ENCODE measurements at regions not wholly inside any gene's neighbourhood (a gene's known extent, or its start where the extent isn't known, plus 50 kb on each side); places are given as distances from the start of the nearest gene placed in this dataset.

DNA sequence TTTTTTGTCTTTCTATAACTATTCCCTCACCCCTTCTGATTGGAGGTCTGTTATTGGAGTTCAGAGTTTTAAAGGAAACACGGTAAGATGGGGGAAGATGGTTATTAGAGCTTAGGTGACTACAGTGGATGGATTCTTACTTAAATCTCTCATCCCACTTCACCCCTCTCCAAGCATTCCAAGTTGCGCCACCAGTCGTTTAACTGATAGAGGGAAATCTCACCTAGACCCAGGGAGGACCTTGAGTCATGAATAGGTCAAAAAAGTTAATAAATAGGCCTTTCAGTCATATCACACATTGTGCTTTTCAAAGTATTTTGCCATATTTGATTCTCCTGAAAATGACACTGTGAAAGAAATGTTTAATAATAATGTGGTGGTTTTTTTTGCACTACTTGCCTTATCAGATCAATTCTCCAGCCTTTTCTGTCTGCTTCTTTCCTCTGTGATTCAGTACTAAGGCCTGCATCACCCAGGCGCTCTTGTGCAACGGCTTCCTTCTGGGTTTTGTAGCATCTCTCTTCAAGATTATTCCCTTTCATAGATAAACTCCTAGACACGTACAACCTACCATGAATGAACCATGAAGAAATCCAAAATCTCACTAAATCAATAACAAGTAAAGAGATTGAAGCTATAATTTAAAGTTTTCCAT lies 100.4 kb upstream of the TGFBR2 start:
- no peak for DNase-seq

DNA sequence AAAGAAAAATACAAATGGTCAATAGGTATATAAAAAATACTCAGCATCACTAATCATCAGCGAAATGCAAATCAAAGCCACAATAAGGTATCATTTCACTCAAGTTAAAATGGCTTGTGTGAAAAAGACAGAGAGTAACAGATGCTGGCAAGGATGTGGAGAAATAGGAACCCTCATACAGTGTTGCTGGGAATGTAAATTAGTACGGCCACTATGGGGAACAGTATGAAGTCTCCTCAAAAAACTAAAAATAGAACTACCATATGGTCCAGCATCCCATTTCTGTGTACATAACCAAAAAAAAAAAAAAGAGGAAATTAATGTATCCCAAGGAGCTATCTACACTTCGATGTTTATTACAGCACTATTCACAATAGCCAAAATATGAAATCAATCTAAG lies 98.1 kb upstream of the TGFBR2 start:
- no peak for DNase-seq

DNA sequence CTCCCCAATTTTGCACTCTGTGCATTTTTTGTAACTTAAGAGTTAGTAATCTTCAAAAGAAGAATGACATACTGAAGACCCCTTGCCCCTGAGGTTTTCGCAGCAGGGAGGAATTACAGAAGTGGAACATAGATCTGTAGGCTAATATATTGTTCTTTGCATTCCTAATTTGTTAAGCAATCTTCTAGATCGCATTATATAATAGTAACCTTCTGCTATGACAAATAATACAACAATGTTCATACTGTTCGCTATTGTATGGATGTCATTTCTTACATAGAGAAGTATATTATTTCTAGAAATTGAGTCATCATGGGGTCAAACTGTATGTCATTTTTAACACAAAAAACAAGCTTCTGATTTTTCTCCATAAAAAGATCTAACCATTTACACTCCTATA lies 95.8 kb upstream of the TGFBR2 start:
- no peak for DNase-seq

DNA sequence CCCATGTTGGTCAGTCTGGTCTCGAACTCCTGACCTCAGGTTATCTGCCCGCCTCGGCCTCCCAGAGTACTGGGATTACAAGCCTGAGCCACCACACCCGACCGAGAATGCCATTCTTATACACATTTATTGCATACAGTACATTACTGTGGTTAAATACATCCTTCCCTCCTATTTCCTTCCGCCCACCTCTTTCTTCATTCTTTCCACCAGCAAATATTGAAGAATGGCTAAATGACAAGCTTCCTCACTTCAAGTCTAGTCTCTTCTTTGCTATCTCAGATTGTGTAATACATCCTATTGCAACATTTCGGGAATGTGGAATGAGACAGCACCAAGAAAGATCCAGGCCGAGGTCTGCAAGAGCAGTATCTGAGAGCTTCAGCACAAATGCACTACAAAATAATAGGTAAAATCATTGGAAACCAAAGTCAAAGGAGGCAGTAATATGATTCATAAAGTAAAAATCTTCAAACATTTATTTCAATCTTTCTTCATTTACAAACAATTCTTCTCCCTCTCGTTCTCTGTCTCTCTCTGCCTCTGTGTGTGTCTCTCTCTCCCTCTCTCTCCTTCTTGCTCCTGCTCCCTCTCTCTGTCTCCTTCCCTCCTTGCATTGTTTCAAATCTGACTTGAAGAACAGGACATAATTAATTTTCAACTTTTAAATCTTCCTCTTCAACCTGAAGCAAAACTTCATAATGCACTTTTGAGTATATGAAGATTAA lies 94.7 kb upstream of the TGFBR2 start:
- DNase-seq, result no peak

DNA sequence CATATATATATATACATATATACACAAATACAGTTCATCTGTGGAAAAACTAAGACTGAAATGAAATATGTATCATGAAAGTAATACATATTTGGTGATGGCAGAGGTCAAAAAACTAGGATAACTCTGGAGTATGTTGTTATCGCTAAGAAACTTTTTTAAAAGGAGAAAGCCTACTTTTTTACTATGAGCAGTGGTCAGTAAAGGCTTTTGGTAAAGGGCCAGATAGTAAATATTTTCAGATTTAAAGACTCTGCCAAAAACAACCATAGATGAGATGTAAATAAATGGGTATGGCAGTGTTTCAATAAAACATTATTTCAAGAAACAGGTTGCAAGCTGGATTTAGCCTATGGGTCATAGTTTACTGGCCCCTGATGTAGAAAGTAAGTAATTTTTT lies 93.8 kb upstream of the TGFBR2 start:
- DNase-seq, result no peak

DNA sequence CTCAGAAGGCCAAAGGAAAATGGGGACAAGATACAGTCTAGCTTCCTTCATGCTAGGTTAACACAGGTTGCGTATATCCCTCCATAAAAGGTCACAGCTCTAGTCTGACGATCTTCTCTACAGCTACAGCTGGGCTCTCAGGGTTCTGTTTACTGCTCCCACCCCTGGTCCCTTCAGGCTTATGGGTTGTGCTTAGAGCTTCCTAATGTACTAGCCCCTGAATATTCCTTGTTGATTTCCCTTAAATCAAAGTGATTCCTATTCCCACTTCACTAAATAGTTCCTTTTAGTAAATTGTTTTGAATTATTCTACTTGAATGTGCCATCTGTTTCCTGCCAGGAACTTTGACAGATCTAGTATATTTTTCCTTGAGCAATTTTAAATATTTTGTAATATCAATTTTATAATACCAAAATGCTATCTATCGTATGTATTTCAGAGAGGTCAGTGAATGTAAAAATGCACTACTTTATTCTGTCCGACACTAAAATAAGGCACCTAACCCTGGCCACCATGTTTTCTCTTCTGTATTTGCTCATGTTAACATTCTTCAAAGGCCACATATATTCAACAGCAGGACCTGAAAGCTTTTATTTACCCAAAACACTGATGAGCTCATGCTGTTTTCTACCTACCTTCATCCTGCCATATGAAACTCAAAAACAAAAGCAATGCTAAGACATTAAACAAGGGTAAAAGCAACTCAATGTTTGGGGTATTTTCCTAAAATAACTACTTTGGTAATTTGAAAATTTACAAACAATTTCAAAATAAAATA lies 92.8 kb upstream of the TGFBR2 start:
- DNase-seq, result no peak

DNA sequence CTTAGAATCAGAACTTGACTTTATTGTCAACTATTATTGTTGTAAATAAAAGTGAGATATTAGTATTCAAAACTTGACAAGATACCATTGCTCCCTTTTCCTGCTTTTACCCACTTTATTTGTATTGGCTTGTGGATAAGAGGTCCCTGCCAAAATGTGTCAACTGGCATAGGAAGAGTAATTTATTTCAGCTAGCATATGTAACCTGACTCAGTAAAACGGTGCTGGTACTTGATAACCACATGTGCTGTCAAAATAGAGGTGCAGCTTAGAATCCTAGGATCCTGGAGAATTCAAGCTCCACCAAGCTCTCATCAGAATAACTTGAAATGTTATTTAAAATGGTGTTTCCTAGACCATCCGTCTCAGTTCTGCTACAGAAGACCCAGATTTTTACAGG lies 90.2 kb upstream of the TGFBR2 start:
- DNase-seq, result no peak

DNA sequence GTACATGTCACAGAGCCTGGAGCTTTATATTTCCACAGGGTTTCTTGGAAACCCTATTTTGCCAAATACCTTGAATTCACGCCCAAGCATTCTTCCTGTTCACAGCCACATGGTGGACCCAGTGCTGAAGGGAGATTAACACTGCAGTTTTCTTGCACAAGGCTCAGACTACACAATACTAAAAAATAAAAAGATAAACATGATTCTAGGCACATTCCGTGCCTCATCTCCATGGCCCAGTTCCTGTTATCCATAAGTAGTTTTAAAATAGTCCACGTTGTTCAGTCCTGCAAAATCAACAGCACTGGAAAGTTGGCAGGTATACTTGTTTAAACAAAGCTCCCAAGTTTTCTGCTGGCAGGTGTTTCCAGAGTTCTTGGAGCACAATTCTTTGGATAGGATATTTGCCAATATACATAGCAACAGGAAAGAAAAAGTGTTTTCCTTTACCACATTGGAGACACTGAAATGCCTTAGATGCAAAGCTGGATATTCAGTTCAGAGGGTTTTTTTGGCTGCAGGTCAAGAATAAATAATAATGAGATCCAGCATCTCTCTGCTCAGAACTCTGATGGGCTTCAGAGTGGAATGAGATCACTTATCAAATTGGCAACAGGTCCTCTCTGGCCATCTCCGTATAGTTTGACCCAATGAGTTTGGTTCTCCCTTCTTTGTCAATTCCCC lies 88.1 kb upstream of the TGFBR2 start:
- no peak for DNase-seq

DNA sequence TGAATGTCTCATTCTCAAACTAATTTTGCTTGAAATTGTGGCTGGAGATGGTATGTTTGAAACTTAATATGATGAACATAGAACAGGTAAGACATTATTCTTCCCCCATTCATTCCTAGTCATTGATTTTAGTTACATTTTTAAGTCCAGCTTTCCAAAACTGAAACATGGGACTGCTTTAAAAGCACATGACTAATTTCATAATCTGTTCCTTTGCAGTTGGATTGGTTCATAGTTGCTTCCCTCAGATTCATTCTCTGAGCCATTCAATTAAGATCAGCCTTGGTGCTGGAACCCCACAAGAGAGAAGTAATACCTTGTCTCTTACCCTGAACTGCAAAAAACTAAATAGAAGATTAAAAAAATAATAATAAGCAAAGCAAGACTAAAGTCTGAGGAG lies 87.5 kb upstream of the TGFBR2 start:
- no peak for DNase-seq

DNA sequence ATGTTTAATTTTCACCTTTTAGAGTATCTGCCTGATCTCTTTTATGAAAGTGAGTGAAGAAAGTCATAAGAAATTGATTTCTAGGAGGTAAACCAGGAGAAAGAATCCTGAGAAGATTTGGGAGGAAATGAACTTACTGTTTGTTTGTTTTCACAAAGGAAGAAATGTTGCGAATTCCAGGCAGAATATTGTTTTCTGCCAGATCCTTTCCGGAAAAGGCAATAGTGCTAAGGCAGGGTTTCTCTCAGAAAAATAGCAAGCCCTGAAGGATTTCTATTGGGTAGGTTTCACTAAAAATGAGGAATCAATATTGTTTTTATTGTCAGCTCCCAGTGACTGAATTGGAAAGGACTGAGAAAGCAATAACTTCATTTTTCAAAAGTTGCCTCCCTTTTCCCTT lies 85.7 kb upstream of the TGFBR2 start:
- no peak for DNase-seq

DNA sequence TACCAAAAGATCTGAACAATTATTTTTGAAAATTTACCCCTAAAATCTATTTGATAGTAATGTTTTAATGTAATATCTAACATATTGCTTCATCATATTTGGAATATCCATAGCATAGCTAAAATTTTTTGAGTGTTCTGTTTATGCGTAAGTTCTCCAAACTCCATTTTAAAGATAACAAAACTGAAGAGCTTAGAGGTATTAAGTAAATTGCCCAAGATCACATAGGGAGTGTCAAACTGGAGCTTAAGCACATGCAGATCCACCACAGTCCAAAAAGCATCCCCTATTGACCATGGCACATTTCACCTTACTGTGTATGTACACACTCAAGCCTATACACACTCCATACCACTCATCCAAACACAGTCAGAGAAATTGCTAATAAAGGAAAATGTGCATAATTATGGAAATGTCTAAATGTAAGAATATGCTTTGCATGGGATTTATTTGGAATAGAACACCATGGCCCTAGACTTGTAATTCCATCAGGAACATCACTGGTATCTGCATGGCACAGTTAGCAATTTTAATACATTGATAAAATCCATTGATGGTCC lies 85.2 kb upstream of the TGFBR2 start:
- no peak for DNase-seq

DNA sequence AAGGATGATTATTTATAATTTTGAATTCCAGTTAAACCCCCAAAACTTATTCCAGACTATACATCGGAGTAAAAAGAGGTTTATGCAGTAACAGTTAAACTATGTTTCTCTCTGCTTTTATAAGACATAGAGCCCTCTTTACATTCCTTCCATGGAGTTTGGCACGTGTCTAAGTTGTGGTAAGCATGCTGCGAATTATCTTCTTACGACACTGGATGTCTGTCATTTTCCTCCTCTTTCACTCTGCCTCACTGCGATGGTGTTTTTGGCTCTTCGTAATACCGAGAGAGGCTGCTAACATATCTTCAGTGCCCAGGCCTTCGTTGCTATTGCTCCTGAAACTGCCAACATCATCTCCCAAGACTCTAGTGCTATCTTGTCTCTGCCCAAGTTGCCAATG lies 83.9 kb upstream of the TGFBR2 start:
- no peak for DNase-seq

DNA sequence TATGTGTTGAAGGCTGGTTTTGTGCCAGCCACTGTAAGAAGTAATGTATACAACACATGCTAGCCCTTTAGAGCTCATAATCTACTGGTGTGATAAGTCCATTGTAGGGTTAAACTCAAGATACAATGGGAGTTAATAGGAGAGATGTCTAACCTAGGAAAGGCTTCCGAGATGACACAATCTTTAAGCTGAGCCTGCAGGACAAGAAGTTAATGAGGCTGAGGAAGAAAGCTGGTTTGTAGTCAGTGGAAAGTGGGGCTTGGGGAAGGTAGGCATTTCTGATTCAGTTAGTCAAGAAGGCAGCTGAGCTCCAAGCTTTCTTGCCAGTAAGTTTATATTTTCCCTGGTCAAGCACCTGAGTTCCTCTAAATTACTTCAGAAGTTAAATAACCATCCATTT lies 83.0 kb upstream of the TGFBR2 start:
- no peak for DNase-seq

DNA sequence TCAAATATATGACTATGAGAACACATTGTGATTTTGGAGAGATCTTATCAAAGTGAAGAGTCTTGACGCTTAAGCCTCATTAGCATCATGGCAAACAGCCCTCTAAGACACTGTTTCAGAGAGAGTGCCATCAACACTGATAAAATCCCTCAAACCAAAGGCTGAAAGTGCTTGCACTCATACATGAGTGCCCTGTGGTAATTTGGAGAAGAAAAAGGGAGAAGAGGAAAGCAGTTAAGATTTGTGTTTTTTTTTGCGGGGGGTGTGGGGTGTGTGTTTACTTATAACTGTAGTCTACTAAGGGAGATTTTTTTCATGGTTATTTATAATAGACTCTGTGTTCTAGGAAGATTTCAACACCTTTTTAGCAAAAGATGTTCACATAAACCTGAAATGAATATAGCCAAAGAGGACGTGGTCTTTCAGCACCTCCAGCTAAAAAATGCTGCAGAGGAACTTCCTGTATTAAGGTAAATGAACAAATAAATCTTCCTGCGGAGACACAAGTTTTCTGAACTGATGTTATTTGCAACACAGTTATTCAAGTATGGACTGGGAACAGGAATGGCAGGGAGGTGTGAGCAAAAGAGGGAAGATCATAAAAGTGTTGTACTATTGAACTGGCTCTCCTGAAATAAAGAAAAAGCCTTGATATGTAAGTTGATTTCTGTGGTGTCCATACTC lies 81.9 kb upstream of the TGFBR2 start:
- DNase-seq, result no peak

DNA sequence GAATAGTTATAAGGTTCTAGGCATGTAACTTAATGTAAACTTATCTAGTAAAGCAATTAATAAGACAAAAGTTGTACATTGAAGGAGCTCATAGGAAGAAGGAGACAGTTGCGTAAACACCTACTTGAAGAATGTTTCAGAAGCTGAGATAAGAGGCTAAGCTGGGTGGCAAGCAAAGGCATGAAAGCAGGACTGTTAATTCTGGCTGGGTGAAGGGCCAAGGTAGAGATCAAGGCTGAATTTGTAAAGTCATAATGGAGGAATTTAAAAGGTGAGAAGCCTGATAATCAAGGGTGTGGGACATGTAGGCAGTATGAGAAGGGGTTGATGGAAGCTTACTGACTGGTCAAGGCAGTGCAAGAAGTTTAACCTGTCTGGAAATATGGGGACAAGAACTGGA lies 80.4 kb upstream of the TGFBR2 start:
- no peak for DNase-seq

DNA sequence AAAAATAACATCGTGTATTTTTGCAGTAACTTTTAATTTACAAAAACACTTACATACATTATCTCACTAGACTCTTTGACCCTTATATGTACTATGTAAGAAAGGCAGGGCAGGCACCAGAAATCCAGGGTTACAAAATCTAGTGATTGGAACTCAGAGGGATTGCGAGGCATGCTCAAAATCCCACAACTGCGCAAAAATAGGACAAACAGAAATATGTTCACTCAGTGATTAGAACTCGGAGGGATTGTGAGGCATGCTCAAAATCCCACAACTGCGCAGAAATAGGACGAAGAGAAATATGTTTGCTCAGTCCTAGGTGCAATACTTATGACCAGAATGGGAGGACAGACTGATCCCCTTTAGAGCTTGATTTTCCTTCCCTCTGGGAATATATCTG lies 79.2 kb upstream of the TGFBR2 start:
- DNase-seq, result no peak

DNA sequence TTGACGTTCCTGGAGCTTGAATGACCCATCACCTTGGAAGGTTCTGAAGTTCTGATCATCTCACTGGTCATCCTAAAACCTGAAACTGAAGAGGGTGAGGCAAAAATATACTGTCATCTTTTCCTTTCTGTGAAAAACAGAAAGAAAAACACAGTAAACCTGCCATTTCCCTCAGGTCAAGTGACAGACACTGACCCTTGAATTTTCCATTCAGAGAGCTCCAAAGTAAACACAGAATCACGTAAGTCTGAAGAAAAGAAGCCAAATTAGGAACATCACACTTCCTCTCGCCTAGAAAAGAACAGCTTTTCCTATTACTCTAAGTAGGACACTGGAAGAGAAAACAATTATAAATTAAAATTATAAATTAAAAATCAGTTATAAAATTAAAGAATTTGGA lies 78.7 kb upstream of the TGFBR2 start:
- no peak for DNase-seq

DNA sequence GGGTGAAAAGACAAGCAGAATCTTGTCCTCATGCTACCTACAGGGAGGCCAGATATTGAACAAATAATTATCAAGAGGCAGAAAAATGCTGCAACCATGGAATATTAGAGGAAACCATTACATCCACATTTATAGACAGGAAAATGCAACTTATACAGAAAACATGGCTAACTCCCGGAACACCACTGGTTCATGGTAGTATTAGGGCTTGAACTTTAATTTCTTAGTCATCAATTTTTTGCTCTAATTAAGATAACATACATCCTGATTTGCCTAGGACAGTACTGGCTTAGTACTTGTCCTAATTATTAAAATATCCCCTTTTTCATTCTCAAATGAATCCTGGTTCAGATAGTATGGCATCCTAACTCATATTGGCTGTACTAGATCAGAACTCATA lies 76.3 kb upstream of the TGFBR2 start:
- no peak for DNase-seq

DNA sequence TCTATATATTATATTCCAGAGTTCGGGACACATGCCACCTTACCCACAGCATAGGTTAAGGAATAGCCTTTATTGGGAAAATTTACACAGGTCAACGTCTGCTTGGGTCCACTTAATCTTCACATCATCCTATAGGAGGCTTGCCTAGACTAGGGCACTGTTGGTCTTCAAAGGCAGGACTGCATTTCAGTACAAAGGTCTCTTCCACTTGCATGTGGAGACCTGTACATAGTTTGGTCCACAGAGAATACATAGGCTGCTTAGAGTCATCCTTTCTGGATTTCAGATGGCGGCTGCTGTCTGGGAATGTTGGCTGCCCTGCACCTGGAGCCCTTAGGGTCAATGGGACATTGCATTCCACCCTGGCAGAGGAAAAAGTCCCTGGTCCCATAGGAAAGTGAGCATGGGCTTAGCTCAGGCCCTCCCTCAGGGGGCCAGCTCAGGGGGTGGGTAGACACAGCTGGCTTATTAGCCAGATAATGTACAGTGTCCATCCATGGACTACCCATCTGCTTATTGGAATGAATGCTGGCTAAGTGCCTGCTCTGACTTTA lies 75.3 kb upstream of the TGFBR2 start:
- no peak for DNase-seq

DNA sequence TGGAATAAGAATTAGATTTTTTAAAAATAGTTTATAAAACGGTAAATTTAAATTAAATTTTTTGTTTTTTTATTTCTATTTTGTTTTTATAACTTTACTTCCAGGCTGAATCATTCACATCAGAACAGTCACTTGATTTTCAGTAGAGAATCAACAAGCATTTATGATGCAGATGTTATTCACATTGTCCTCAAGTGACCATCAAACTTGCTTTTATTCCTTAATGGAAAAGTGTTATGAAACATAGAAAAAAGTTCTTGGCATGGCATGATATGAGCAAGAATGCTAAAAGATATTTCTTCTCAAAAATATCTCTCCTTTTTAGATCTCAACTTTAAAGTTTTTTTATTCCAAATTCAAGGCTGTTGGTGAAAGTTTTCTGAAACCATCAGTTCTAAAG lies 70.9 kb upstream of the TGFBR2 start:
- no peak for DNase-seq

DNA sequence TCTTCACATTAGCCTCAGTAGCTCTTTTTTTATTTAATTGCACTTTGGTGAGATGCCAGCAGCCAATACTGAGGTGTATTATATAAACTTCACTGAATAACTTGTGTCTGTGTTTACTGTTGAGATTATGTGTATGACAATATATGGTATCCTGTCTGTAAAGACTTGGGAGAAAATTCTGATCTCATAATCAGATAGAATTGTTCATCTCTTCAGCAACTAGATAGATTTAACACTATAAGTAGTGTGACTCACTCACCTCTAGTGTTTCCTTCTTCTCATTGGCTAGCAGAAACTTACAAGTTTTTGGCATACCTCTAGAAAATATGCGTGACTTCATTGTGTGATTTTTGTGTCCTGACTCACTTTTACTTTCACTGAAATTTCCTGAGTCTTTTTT lies 67.6 kb upstream of the TGFBR2 start:
- no peak for DNase-seq

DNA sequence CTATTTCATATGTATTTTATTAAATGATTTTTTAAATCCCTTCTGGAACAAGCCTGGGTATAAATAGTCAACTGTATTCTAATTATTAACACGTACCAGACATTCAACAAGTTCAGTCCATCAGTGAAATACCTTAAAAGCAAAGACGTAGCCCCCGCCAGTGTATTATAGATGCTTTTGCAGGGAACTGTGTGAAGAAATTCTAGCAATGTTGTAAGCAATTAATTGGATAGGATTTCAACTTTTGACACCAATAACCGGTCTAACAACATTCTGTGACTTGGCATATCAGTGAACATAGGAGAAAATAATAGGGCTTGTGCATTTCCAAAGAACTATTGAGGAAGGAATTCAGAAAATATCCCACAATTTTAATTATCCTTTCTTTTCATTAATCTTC lies 67.2 kb upstream of the TGFBR2 start:
- no peak for DNase-seq
